Mesothelial cell of epicardium (in vitro differentiated cells): ENCODE measurements at regions not wholly inside any gene's neighbourhood (a gene's known extent, or its start where the extent isn't known, plus 50 kb on each side); places are given as distances from the start of the nearest gene placed in this dataset.
"Not testable (repeated sequence)": the region's sequence is repeated elsewhere in the genome, so short reads cannot be mapped to it uniquely, and the experiment has no call there.

Experiments
- DNase-seq, 2 experiments: peaks; one replicate each; pipeline ENCODE4 v3.0.0; 2021; ENCODE audit warnings: low spot score in 2 of 2; ENCODE audit not compliant: unreplicated experiment in 2 of 2
- H3K27ac Mint-ChIP-seq: 2 replicates; pipeline ENCODE4 v1.8.0; 2021; ENCODE audit warnings: mixed read lengths
- H3K27me3 Mint-ChIP-seq: 2 replicates; pipeline ENCODE4 v1.8.0; 2021; ENCODE audit warnings: low read depth, mixed read lengths
- H3K36me3 Mint-ChIP-seq: 2 replicates; pipeline ENCODE4 v1.8.0; 2021; ENCODE audit warnings: mixed read lengths
- H3K4me1 Mint-ChIP-seq: 2 replicates; pipeline ENCODE4 v1.8.0; 2021; ENCODE audit warnings: mixed read lengths
- H3K4me3 Mint-ChIP-seq: 2 replicates; pipeline ENCODE4 v1.8.0; 2021; ENCODE audit warnings: mild to moderate bottlenecking, moderate library complexity, mixed read lengths
- H3K9me3 Mint-ChIP-seq: 2 replicates; pipeline ENCODE4 v1.8.0; 2021; ENCODE audit warnings: mixed read lengths
- TF ChIP-seq, protein P1 (sequence below): fragments of 200-600 bp; sonication (generic); IDR thresholded peaks from one replicate; pipeline ENCODE4 v1.5.0; 2021; ENCODE audit warnings: antibody characterized with exemption; ENCODE audit not compliant: unreplicated experiment

GRCh38 chr12:3427956-3428355 lies 63.0 kb upstream of the PRMT8 start:
- TF ChIP-seq, protein P1, sequence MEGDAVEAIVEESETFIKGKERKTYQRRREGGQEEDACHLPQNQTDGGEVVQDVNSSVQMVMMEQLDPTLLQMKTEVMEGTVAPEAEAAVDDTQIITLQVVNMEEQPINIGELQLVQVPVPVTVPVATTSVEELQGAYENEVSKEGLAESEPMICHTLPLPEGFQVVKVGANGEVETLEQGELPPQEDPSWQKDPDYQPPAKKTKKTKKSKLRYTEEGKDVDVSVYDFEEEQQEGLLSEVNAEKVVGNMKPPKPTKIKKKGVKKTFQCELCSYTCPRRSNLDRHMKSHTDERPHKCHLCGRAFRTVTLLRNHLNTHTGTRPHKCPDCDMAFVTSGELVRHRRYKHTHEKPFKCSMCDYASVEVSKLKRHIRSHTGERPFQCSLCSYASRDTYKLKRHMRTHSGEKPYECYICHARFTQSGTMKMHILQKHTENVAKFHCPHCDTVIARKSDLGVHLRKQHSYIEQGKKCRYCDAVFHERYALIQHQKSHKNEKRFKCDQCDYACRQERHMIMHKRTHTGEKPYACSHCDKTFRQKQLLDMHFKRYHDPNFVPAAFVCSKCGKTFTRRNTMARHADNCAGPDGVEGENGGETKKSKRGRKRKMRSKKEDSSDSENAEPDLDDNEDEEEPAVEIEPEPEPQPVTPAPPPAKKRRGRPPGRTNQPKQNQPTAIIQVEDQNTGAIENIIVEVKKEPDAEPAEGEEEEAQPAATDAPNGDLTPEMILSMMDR = no peak
- no peak for DNase-seq
- no peak overlapping the region for H3K27ac Mint-ChIP-seq
- H3K4me1 Mint-ChIP-seq = peaks cover 8% of the 10 kb centered on the region
- no peaks in the 10 kb centered on the region for H3K36me3 Mint-ChIP-seq
- no peak overlapping the region for H3K4me3 Mint-ChIP-seq
- peaks cover 11% of the 10 kb centered on the region for H3K9me3 Mint-ChIP-seq
- peaks cover 48% of the 10 kb centered on the region for H3K27me3 Mint-ChIP-seq

- Mint-ChIP-seq H3K27me3 (peaks cover 47% of the 10 kb centered on the region), H3K27ac (no peak overlapping the region), H3K36me3 (no peaks in the 10 kb centered on the region), H3K4me1 (peaks cover 8% of the 10 kb centered on the region), H3K4me3 (no peak overlapping the region), H3K9me3 (peaks cover 9% of the 10 kb centered on the region)
- DNase-seq = no peak
- TF ChIP-seq, protein P1 = no peak
Measured at GRCh38 chr12:3428631-3429030, 62.4 kb upstream of the PRMT8 start.

- not testable (repeated sequence) for DNase-seq, H3K9me3 Mint-ChIP-seq, H3K4me3 Mint-ChIP-seq, H3K27ac Mint-ChIP-seq, H3K4me1 Mint-ChIP-seq, H3K36me3 Mint-ChIP-seq
- peaks cover 47% of the 10 kb centered on the region for H3K27me3 Mint-ChIP-seq
Measured at GRCh38 chr12:3429523-3429922, 61.5 kb upstream of the PRMT8 start.

DNA sequence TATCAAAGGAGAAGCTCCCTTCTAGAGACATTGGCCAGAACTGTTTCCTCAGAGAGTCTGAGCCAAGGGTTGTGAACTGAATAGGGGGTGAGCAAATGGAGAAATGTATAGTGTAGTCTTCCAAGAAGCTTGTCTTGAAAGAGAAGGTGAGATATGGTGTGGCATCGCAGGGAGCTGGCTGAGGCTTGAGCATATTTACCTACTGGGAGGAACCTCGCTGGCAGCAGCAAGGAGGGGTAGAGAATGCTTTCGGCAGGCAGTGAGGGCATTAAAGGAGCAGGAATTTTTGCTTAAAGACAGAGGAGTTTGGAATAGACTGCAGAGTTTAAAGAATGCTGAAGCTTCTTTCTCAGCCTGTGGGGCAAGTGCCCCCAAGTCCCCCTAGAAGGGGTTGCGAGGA lies 59.3 kb upstream of the PRMT8 start:
- no peak overlapping the region for H3K4me3 Mint-ChIP-seq
- no peak overlapping the region for H3K27ac Mint-ChIP-seq
- TF ChIP-seq, protein P1 = no peak
- H3K27me3 Mint-ChIP-seq = peaks cover 33% of the 10 kb centered on the region
- H3K9me3 Mint-ChIP-seq = peaks cover 9% of the 10 kb centered on the region
- no peaks in the 10 kb centered on the region for H3K36me3 Mint-ChIP-seq
- H3K4me1 Mint-ChIP-seq = peaks cover 8% of the 10 kb centered on the region
- no peak for DNase-seq

DNA sequence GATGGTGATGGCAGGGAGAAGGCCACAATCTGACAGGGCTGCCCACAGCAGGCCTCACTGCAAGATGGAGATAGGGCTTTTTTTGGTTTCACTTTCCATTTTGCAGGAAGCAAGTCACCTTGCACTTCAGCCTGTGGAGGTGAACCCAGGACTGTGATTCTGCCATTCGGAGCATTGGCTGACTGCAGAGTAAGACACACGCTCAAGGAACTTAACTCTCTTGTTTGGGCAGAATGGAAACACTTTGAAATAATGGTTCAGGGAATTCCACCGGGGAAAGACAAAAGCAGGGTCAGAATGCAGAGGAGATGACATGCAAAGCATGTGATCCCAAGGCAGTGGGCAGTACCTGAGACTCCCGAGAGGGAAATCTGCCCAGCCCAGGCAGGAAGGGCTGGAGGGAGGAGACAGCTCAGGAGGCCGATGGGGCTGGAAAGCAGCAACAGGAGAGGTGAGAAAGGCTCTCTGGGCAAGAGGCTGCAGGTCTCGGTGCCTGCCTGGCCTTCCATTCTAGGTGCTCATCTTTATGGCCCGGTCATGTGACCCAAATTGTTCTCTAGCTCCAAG lies 58.7 kb upstream of the PRMT8 start:
- Mint-ChIP-seq H3K36me3 (no peaks in the 10 kb centered on the region), H3K27ac (no peak overlapping the region), H3K4me1 (peaks cover 8% of the 10 kb centered on the region), H3K4me3 (no peak overlapping the region), H3K9me3 (peaks cover 9% of the 10 kb centered on the region), H3K27me3 (peaks cover 31% of the 10 kb centered on the region)
- no peak for DNase-seq
- TF ChIP-seq, protein P1 = no peak

GRCh38 chr12:3432868-3433267 lies 58.1 kb upstream of the PRMT8 start:
- DNase-seq = no peak
- H3K4me1 Mint-ChIP-seq = peaks cover 8% of the 10 kb centered on the region
- no peak overlapping the region for H3K27ac Mint-ChIP-seq
- peaks cover 29% of the 10 kb centered on the region for H3K27me3 Mint-ChIP-seq
- no peaks in the 10 kb centered on the region for H3K36me3 Mint-ChIP-seq
- H3K4me3 Mint-ChIP-seq = no peak overlapping the region
- TF ChIP-seq, protein P1 = no peak
- H3K9me3 Mint-ChIP-seq = peaks cover 9% of the 10 kb centered on the region
